ENCODE measurements at regions not wholly inside any gene's neighbourhood (a gene's known extent, or its start where the extent isn't known, plus 50 kb on each side); places are given as distances from the start of the nearest gene placed in this dataset.
A peak's percentile ranks its signal among the peaks of the same experiment; 100 is the strongest.
"Not testable (repeated sequence)": the region's sequence is repeated elsewhere in the genome, so short reads cannot be mapped to it uniquely, and the experiment has no call there.

GRCh38 chr6:139754898-139755775 lies 380.7 kb upstream of the CITED2 start:
- no peak for DNase-seq (ENCODE audit: low read depth)

GRCh38 chr6:139753198-139753861 lies 378.9 kb upstream of the CITED2 start:
- DNase-seq (ENCODE audit: low read depth): no peak

- no peak for DNase-seq (ENCODE audit: low read depth)
Measured at GRCh38 chr6:139752086-139752485, 377.6 kb upstream of the CITED2 start.

- peak; percentile 88 for DNase-seq (ENCODE audit: low read depth)
Measured at GRCh38 chr6:139751179-139751578, 376.7 kb upstream of the CITED2 start.

GRCh38 chr6:139748353-139749146 lies 374.1 kb upstream of the CITED2 start:
- no peak for DNase-seq (ENCODE audit: low read depth)

- no peak for DNase-seq (ENCODE audit: low read depth)
Measured at GRCh38 chr6:139747154-139747553, 372.7 kb upstream of the CITED2 start.

- DNase-seq (ENCODE audit: low read depth): no peak
Measured at GRCh38 chr6:139744891-139745290, 370.4 kb upstream of the CITED2 start.

- peak; percentile 93 for DNase-seq (ENCODE audit: low read depth)
Measured at GRCh38 chr6:139743664-139744437, 369.4 kb upstream of the CITED2 start.

GRCh38 chr6:139742671-139743070 lies 368.2 kb upstream of the CITED2 start:
- DNase-seq (ENCODE audit: low read depth): no peak

- DNase-seq (ENCODE audit: low read depth): no peak
Measured at GRCh38 chr6:139738801-139739455, 364.5 kb upstream of the CITED2 start.

- no peak for DNase-seq (ENCODE audit: low read depth)
Measured at GRCh38 chr6:139736325-139736906, 362.0 kb upstream of the CITED2 start.

- peak; percentile 62 for DNase-seq (ENCODE audit: low read depth)
Measured at GRCh38 chr6:139732451-139732850, 358.0 kb upstream of the CITED2 start.

- no peak for DNase-seq (ENCODE audit: low read depth)
Measured at GRCh38 chr6:139730340-139730974, 356.0 kb upstream of the CITED2 start.

GRCh38 chr6:139728876-139729427 lies 354.5 kb upstream of the CITED2 start:
- DNase-seq (ENCODE audit: low read depth): no peak

GRCh38 chr6:139726272-139726671 lies 351.8 kb upstream of the CITED2 start:
- DNase-seq (ENCODE audit: low read depth): not testable (repeated sequence)

GRCh38 chr6:139722530-139722929 lies 348.1 kb upstream of the CITED2 start:
- DNase-seq (ENCODE audit: low read depth): no peak

- DNase-seq (ENCODE audit: low read depth): no peak
Measured at GRCh38 chr6:139721954-139722353, 347.5 kb upstream of the CITED2 start.

GRCh38 chr6:139713900-139714506 lies 339.6 kb upstream of the CITED2 start:
- no peak for DNase-seq (ENCODE audit: low read depth)

GRCh38 chr6:139713424-139713823 lies 339.0 kb upstream of the CITED2 start:
- DNase-seq (ENCODE audit: low read depth): no peak

GRCh38 chr6:139712830-139713229 lies 338.4 kb upstream of the CITED2 start:
- DNase-seq (ENCODE audit: low read depth): no peak
